Right renal pelvis (tissue), 4 donors: ENCODE measurements at regions not wholly inside any gene's neighbourhood (a gene's known extent, or its start where the extent isn't known, plus 50 kb on each side); places are given as distances from the start of the nearest gene placed in this dataset.
"Not testable (repeated sequence)": the region's sequence is repeated elsewhere in the genome, so short reads cannot be mapped to it uniquely, and the experiment has no call there.

ENCODE experiments used
- DNase-seq, 4 donors: peaks; one replicate each; pipeline ENCODE4 v3.0.0-alpha.2; 2013; ENCODE audit warnings: low read depth in 4 of 4, low spot score in 3 of 4, missing footprints in 1 of 4

- DNase-seq, result peak in 3 of 4 donors; percentile 22 to 25 (median 22)
Measured at GRCh38 chr10:8331896-8332729, 277.6 kb downstream of the GATA3 start.

- no peak for DNase-seq
Measured at GRCh38 chr10:8332730-8333111, 278.2 kb downstream of the GATA3 start.

- no peak for DNase-seq
Measured at GRCh38 chr10:8334631-8335030, 280.1 kb downstream of the GATA3 start.

GRCh38 chr10:8336629-8337331 lies 282.3 kb downstream of the GATA3 start:
- DNase-seq, result peak in 3 of 4 donors; percentile 4 to 31 (median 5)

- peak in 2 of 4 donors; percentile 4 to 7 for DNase-seq
Measured at GRCh38 chr10:8337332-8337651, 282.8 kb downstream of the GATA3 start.

- DNase-seq, result no peak
Measured at GRCh38 chr10:8338177-8338766, 283.8 kb downstream of the GATA3 start.

GRCh38 chr10:8344756-8345155 lies 290.3 kb downstream of the GATA3 start:
- DNase-seq, result no peak

GRCh38 chr10:8346861-8347260 lies 292.4 kb downstream of the GATA3 start:
- DNase-seq, result no peak

GRCh38 chr10:8347614-8348013 lies 293.1 kb downstream of the GATA3 start:
- not testable (repeated sequence) for DNase-seq

- DNase-seq, result no peak
Measured at GRCh38 chr10:8349610-8350249, 295.2 kb downstream of the GATA3 start.

GRCh38 chr10:8350250-8350967 lies 295.9 kb downstream of the GATA3 start:
- DNase-seq, result no peak

- DNase-seq, result no peak
Measured at GRCh38 chr10:8352171-8353075, 297.9 kb downstream of the GATA3 start.

GRCh38 chr10:8356283-8356682 lies 301.8 kb downstream of the GATA3 start:
- no peak for DNase-seq

- no peak for DNase-seq
Measured at GRCh38 chr10:8359467-8359866, 305.0 kb downstream of the GATA3 start.

GRCh38 chr10:8360365-8360764 lies 305.9 kb downstream of the GATA3 start:
- no peak for DNase-seq

- DNase-seq, result no peak
Measured at GRCh38 chr10:8360814-8361509, 306.5 kb downstream of the GATA3 start.

- no peak for DNase-seq
Measured at GRCh38 chr10:8361510-8361844, 307.0 kb downstream of the GATA3 start.

GRCh38 chr10:8365935-8366911 lies 311.7 kb downstream of the GATA3 start:
- DNase-seq, result no peak
